ENCODE measurements at regions not wholly inside any gene's neighbourhood (a gene's known extent, or its start where the extent isn't known, plus 50 kb on each side); places are given as distances from the start of the nearest gene placed in this dataset.

DNA sequence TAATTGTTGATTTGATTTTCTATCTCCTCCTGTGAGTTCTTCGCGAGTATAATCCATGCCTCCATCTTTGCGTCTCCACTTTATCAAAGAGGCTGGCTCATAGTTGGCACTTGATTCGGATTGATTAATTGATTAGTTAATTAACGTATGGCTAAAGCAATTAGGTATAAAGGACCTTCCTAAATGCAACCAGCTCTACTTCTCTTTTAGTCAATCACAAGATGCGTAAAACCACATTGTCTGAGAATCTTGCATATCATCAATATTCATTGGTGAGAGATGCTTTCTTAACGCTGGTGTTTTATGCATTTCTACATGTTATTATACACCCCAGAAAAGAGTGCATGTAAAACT lies 56.4 kb upstream of the NR2F2 start:
- no peak overlapping the region for H3K27ac ChIP-seq (ENCODE audit: low read length)
- no peaks in the 10 kb centered on the region for H3K27me3 ChIP-seq (ENCODE audit: low read depth, low read length)
- H3K4me3 ChIP-seq (ENCODE audit: low read depth in 1 of 2, low read length in 2 of 2), result no peak overlapping the region
- peaks cover 0 to 14% of the 10 kb centered on the region in 2 donors for H3K36me3 ChIP-seq (ENCODE audit: control insufficient read depth in 1 of 2, insufficient read depth in 2 of 2, low read length in 2 of 2)
- H3K4me1 ChIP-seq (ENCODE audit: control insufficient read depth in 1 of 2, insufficient read depth in 2 of 2, low read length in 2 of 2), result no peaks in the 10 kb centered on the region
- no peaks in the 10 kb centered on the region for H3K9me3 ChIP-seq (ENCODE audit: control insufficient read depth in 1 of 2, low read length in 2 of 2)

DNA sequence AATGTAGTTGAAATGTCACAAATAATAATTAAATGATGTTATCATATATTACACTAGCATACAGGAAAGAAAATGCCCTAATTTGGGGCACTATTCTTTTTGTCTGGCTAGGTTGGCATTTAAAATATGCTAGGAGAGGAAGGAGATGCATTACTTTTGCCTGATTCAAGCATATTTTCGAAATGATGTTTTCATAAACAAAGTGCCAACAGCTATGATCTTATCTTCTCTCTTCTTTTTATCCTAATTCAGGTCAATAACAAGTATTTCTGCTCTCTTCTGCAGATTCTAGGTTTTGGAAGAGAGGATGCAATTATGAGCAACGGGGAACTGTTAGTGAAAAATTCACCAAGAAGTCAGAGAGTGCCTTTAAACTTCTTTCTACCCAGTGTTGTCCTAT lies 55.8 kb upstream of the NR2F2 start:
- H3K36me3 ChIP-seq (ENCODE audit: control insufficient read depth in 1 of 2, insufficient read depth in 2 of 2, low read length in 2 of 2), result peaks cover 0 to 10% of the 10 kb centered on the region in 2 donors
- no peaks in the 10 kb centered on the region for H3K9me3 ChIP-seq (ENCODE audit: control insufficient read depth in 1 of 2, low read length in 2 of 2)

DNA sequence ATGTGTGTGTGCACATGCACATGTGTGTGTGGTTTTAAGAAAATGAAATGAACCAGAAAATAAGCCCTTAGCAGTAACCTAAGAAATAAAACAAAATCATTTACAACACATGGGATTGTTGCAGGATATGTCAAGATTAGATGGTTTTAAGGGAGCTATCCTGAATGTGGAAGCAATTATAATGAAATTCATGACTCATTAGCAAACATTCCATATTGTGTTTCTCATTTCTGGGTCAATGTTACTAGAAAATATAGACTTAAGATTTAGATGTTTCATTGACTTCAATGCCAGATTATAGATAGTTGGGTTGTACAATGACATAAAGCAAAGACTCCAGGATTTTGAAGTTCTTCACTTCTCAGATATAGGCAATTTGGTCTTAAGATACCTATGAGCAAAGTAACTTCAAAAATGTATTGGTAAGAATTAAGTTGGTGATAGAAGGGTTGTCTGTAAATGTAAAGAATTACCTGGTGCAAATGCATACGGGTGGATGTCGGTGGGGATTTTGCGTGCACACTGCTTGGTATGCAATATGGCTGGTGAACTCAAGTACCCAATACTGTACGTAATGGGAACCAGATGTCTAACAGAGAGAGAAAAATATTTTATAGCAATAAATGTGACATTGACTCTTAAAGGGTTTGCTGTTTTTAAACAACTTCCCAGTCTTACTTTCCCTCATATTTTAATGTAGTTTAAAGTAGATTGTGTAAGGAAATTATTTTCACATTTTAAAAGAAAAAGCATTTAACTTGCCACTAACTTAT lies 53.9 kb upstream of the NR2F2 start:
- H3K9me3 ChIP-seq (ENCODE audit: control insufficient read depth in 1 of 2, low read length in 2 of 2), result no peaks in the 10 kb centered on the region
- H3K36me3 ChIP-seq (ENCODE audit: control insufficient read depth in 1 of 2, insufficient read depth in 2 of 2, low read length in 2 of 2), result peaks cover 0 to 14% of the 10 kb centered on the region in 2 donors
- H3K4me1 ChIP-seq (ENCODE audit: control insufficient read depth in 1 of 2, insufficient read depth in 2 of 2, low read length in 2 of 2), result no peaks in the 10 kb centered on the region
- no peak overlapping the region for H3K27ac ChIP-seq (ENCODE audit: low read length)
- no peak overlapping the region for H3K4me3 ChIP-seq (ENCODE audit: low read depth in 1 of 2, low read length in 2 of 2)
- no peaks in the 10 kb centered on the region for H3K27me3 ChIP-seq (ENCODE audit: low read depth, low read length)

More for the DNA sequence above, 55.8 kb upstream of the NR2F2 start:
- Histone ChIP-seq H3K27ac (ENCODE audit: low read length) (no peak overlapping the region), H3K27me3 (ENCODE audit: low read depth, low read length) (no peaks in the 10 kb centered on the region), H3K4me1 (ENCODE audit: control insufficient read depth in 1 of 2, insufficient read depth in 2 of 2, low read length in 2 of 2) (no peaks in the 10 kb centered on the region), H3K4me3 (ENCODE audit: low read depth in 1 of 2, low read length in 2 of 2) (no peak overlapping the region)
